Kidney (tissue), 13 donors: ENCODE measurements at regions not wholly inside any gene's neighbourhood (a gene's known extent, or its start where the extent isn't known, plus 50 kb on each side); places are given as distances from the start of the nearest gene placed in this dataset.

Experiments
- DNase-seq, 5 donors: peaks; one replicate each; pipeline ENCODE4 v3.0.0-alpha.2; 2013 to 2020
- FAIRE-seq: peaks from 2 replicates; lab custom pipeline; 2012; peaks lifted over from hg19 to GRCh38; lab: Jason Lieb, UNC
- H3K27ac ChIP-seq, 2 donors: one replicate each; pipeline ENCODE4 v1.7.0; 2013; ENCODE audit warnings: low read depth in 2 of 2, low read length in 2 of 2, inconsistent platforms in 1 of 2
- H3K27me3 ChIP-seq: one replicate; pipeline ENCODE4 v1.7.1; 2013; ENCODE audit warnings: low read length, inconsistent platforms; ENCODE audit not compliant: control insufficient read depth, insufficient read depth
- H3K36me3 ChIP-seq, 3 donors: one replicate each; pipeline versions ENCODE4 v1.7.0 to v1.7.1; 2013; ENCODE audit warnings: low read length in 3 of 3, control low read depth in 1 of 3, inconsistent platforms in 1 of 3; ENCODE audit not compliant: insufficient read depth in 3 of 3, control insufficient read depth in 2 of 3
- H3K4me1 ChIP-seq, 3 donors: one replicate each; pipeline versions ENCODE4 v1.7.0 to v1.7.1; 2013; ENCODE audit warnings: low read length in 3 of 3, inconsistent platforms in 1 of 3, low read depth in 1 of 3; ENCODE audit not compliant: control insufficient read depth in 2 of 3, insufficient read depth in 2 of 3
- H3K4me3 ChIP-seq, 3 donors: one replicate each; pipeline versions ENCODE4 v1.7.0 to v1.8.1; 2013; ENCODE audit warnings: low read length in 3 of 3, control low read depth in 1 of 3, inconsistent platforms in 1 of 3
- H3K9ac ChIP-seq, 3 donors: one replicate each; pipeline versions ENCODE4 v1.7.0 to v1.7.1; 2013; ENCODE audit warnings: low read length in 3 of 3, control low read depth in 1 of 3, inconsistent platforms in 1 of 3
- H3K9me3 ChIP-seq, 3 donors: one replicate each; pipeline versions ENCODE4 v1.7.0 to v1.7.1; 2013; ENCODE audit warnings: low read length in 3 of 3, control low read depth in 1 of 3, inconsistent platforms in 1 of 3; ENCODE audit not compliant: control insufficient read depth in 2 of 3, insufficient read depth in 1 of 3
- intact Hi-C: fragments of 100-400 bp; cut with DNase I; formaldehyde crosslinking; loops from one replicate; pipeline ENCODE4 v1.11.1; 2022
- TF ChIP-seq, protein P1 (sequence below): IDR thresholded peaks from 3 replicates; pipeline ENCODE4 v1.5.1; 2012; ENCODE audit warnings: mild to moderate bottlenecking, moderate library complexity, borderline replicate concordance; ENCODE audit not compliant: insufficient read depth; ENCODE audit errors: extremely low read depth
- donor health status: control.
- donor health status: control.
- donor health status: control.
- donor health status: control.
- donor health status: control.
- donor health status: DM: yes; HTN: yes; CAD: no.
- donor health status: Normal renal cell carcinoma (clear cell type).

DNA sequence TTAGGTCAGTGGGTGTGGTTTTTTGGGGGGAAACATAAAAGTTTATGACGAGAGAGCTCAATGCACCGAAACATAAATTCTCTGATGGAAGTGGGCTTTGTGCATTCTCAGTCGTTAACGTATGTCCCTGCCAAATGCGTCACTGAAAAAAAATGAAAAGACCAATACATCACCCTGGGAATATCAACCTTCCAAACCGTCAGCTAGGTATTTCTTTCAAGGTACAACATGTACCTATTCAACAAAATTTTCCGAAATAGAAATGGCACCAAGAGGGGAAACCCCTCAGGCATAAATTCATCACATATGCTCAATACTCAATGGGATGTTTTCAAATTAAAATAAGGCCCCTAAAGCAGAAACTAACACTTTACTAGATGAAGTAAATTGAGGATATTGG lies 266.6 kb upstream of the SUCLG2 start:
- FAIRE-seq, result no peak
- Histone ChIP-seq H3K4me1 (no peaks in the 10 kb centered on the region), H3K9me3 (peaks cover 0 to 6% (median 0%) of the 10 kb centered on the region in 3 donors), H3K27me3 (no peaks in the 10 kb centered on the region), H3K36me3 (no peaks in the 10 kb centered on the region), H3K9ac (no peak overlapping the region), H3K27ac (no peak overlapping the region), H3K4me3 (no peak overlapping the region)
- no peak for DNase-seq
- intact Hi-C loops, result no loop called here
- TF ChIP-seq, protein P1, sequence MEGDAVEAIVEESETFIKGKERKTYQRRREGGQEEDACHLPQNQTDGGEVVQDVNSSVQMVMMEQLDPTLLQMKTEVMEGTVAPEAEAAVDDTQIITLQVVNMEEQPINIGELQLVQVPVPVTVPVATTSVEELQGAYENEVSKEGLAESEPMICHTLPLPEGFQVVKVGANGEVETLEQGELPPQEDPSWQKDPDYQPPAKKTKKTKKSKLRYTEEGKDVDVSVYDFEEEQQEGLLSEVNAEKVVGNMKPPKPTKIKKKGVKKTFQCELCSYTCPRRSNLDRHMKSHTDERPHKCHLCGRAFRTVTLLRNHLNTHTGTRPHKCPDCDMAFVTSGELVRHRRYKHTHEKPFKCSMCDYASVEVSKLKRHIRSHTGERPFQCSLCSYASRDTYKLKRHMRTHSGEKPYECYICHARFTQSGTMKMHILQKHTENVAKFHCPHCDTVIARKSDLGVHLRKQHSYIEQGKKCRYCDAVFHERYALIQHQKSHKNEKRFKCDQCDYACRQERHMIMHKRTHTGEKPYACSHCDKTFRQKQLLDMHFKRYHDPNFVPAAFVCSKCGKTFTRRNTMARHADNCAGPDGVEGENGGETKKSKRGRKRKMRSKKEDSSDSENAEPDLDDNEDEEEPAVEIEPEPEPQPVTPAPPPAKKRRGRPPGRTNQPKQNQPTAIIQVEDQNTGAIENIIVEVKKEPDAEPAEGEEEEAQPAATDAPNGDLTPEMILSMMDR, result no peak

DNA sequence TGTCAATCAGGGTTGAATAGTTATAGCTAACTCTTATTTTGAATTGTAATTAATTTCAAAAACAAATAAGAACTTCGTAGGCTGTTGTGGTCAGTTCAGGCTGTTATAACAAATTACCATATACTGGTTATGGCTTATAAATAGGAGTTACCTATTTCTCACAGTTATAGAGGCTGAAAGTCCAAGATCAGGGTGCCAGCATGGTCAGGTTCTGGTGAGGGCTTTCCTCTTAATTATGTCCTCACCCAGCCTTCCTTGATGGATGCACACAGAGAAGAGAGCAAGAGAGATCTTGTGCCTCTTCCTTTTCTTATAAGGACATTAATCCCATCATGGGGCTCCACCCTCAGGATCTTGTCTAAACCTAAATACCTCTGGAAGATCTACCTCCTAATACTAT lies 265.9 kb upstream of the SUCLG2 start:
- no peak for DNase-seq
- intact Hi-C loops, result no loop called here
- Histone ChIP-seq H3K36me3 (no peaks in the 10 kb centered on the region), H3K4me3 (no peak overlapping the region), H3K27me3 (no peaks in the 10 kb centered on the region), H3K27ac (no peak overlapping the region), H3K9me3 (peaks cover 0 to 5% (median 0%) of the 10 kb centered on the region in 3 donors), H3K4me1 (no peaks in the 10 kb centered on the region), H3K9ac (no peak overlapping the region)
- TF ChIP-seq, protein P1, result no peak
- no peak for FAIRE-seq

DNA sequence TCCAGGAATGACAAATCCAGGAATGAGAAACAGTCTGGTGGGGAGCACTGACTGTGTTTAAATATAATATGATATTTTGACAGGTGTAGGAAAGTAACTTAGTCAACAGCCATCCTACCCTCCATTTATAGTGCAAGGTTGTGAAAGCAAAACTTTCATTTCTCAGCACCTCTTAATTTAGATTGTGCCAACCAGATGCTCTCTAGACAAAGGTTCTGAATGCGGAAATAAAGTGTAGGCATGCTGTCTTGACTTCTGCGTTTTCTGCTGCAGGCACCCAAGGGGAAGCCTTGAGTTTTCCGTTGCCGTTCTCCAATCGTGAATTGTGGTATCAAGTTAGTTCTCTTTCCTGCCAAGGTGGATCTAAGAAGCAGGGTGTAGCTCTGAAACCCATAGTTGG lies 261.9 kb upstream of the SUCLG2 start:
- Histone ChIP-seq H3K36me3 (no peaks in the 10 kb centered on the region), H3K27ac (no peak overlapping the region), H3K9me3 (no peaks in the 10 kb centered on the region), H3K4me3 (no peak overlapping the region), H3K27me3 (no peaks in the 10 kb centered on the region), H3K4me1 (no peaks in the 10 kb centered on the region), H3K9ac (no peak overlapping the region)
- FAIRE-seq (no peak), DNase-seq (no peak)
- intact Hi-C loops, result no loop called here
- TF ChIP-seq, protein P1, result no peak

DNA sequence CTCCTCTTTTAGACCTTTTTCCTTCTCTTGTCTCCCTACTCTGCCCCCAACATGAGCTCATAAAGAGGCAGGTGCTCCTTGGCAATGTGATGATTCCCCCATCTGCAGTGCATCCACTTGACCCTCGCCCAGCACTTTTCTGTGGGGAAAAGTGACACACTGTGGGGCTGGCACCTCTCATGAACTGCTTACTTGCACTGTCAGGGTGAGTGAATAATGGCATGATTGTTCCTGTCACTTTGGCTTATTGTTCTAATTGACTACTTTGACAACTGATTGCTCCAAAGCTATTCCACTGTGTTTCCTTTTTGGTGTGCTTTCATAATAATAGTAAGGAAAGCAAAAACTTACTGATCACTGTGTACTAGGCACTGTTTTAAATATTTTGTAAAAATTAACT lies 253.3 kb upstream of the SUCLG2 start:
- Histone ChIP-seq H3K27me3 (no peaks in the 10 kb centered on the region), H3K9ac (no peak overlapping the region), H3K9me3 (no peaks in the 10 kb centered on the region), H3K36me3 (no peaks in the 10 kb centered on the region), H3K27ac (no peak overlapping the region), H3K4me1 (no peaks in the 10 kb centered on the region), H3K4me3 (no peak overlapping the region)
- intact Hi-C loops, result no loop called here
- DNase-seq (no peak), FAIRE-seq (no peak)
- TF ChIP-seq, protein P1, result no peak
